H1 (cell line): ENCODE measurements at regions not wholly inside any gene's neighbourhood (a gene's known extent, or its start where the extent isn't known, plus 50 kb on each side); places are given as distances from the start of the nearest gene placed in this dataset.

Experiments
- ASH2L ChIP-seq: fragments of 200-600, 300-600 bp; sonication (generic); IDR thresholded peaks from one replicate; pipeline ENCODE4 v1.7.1; 2017; ENCODE audit warnings: low read length
- CHD1 ChIP-seq: IDR thresholded peaks from 2 replicates; pipeline ENCODE4 v1.6.1; 2012; ENCODE audit warnings: low read depth, low read length, improper control_type of control experiment
- EGR1 ChIP-seq: IDR thresholded peaks from 2 replicates; pipeline ENCODE4 v1.6.1; 2011; ENCODE audit warnings: low read depth, low read length, borderline replicate concordance
- HDAC2 ChIP-seq, 2 experiments: fragments of 300-600 bp in 1 of 2; sonication (generic) in 1 of 2; IDR thresholded peaks; 2 replicates each; pipeline ENCODE4 v1.6.1; 2011 to 2012; ENCODE audit warnings: low read depth in 2 of 2, low read length in 2 of 2, mild to moderate bottlenecking in 2 of 2, moderate library complexity in 2 of 2, borderline replicate concordance in 1 of 2, inconsistent platforms in 1 of 2
- HDAC6 ChIP-seq: IDR thresholded peaks from one replicate; pipeline ENCODE4 v1.7.1; 2012; ENCODE audit warnings: low read depth, mild to moderate bottlenecking, inconsistent platforms, low read length, moderate library complexity
- POLR2AphosphoS5 ChIP-seq: IDR thresholded peaks from 2 replicates; pipeline ENCODE4 v1.6.1; 2011; ENCODE audit warnings: low read depth, low read length
- RFX5 ChIP-seq: IDR thresholded peaks from 2 replicates; pipeline ENCODE4 v1.6.1; 2011; ENCODE audit warnings: low read depth, low read length, improper control_type of control experiment, borderline replicate concordance
- SP2 ChIP-seq: IDR thresholded peaks from 2 replicates; pipeline ENCODE4 v1.6.1; 2012; ENCODE audit warnings: mild to moderate bottlenecking, low read length, inconsistent platforms
- TAF1 ChIP-seq: IDR thresholded peaks from 2 replicates; pipeline ENCODE4 v1.6.1; 2011; ENCODE audit warnings: mild to moderate bottlenecking, low read depth, low read length
- TCF12 ChIP-seq: IDR thresholded peaks from 2 replicates; pipeline ENCODE4 v1.6.1; 2011; ENCODE audit warnings: low read depth, mild to moderate bottlenecking, low read length
- TF ChIP-seq, protein P1 (sequence below), 3 experiments: IDR thresholded peaks; 1 replicate in 2 of 3; 2 replicates in 1 of 3; pipeline versions ENCODE4 v1.5.1 to v1.6.1; 2011; ENCODE audit warnings: low read length in 3 of 3, mild to moderate bottlenecking in 3 of 3, inconsistent platforms in 2 of 3, low read depth in 1 of 3, moderate library complexity in 1 of 3; ENCODE audit not compliant: insufficient read depth in 1 of 3; ENCODE audit errors: control extremely low read depth in 1 of 3
- TF ChIP-seq, protein P2 (sequence below): IDR thresholded peaks from 2 replicates; pipeline ENCODE4 v1.6.1; 2012; ENCODE audit warnings: low read length, inconsistent platforms

DNA sequence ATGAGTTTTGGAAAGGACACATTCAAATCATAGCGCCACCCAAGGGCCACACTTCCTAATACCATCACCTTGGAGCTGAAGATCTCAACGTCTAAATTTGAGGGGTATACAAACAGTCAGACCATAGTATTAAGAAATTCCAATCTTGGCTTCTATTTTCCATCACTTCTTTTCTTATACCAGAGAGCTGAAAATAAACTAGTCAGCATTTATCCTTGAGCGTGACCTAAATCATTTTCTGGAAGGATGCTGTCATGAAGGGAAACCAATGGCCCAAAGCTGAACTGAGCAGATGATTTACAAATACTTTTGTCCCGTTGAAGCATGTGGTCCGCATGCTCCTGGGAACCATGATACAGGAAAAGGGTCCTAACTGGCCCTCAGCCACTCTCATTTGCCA, 921.9 kb downstream of the CCSER2 start:
- TF ChIP-seq EGR1 (no peak), ASH2L (no peak), HDAC6 (no peak), POLR2AphosphoS5 (no peak), CHD1 (no peak), SP2 (no peak), HDAC2 (IDR thresholded peaks at IDR 0.05; ENCODE audit: borderline replicate concordance in 1 of 2, low read depth in 2 of 2, low read length in 2 of 2) (no peak), TCF12 (no peak), TAF1 (no peak), RFX5 (no peak)
- TF ChIP-seq, protein P1, sequence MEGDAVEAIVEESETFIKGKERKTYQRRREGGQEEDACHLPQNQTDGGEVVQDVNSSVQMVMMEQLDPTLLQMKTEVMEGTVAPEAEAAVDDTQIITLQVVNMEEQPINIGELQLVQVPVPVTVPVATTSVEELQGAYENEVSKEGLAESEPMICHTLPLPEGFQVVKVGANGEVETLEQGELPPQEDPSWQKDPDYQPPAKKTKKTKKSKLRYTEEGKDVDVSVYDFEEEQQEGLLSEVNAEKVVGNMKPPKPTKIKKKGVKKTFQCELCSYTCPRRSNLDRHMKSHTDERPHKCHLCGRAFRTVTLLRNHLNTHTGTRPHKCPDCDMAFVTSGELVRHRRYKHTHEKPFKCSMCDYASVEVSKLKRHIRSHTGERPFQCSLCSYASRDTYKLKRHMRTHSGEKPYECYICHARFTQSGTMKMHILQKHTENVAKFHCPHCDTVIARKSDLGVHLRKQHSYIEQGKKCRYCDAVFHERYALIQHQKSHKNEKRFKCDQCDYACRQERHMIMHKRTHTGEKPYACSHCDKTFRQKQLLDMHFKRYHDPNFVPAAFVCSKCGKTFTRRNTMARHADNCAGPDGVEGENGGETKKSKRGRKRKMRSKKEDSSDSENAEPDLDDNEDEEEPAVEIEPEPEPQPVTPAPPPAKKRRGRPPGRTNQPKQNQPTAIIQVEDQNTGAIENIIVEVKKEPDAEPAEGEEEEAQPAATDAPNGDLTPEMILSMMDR (IDR thresholded peaks at IDR 0.05; ENCODE audit: control extremely low read depth in 1 of 3, insufficient read depth in 1 of 3, low read depth in 1 of 3, low read length in 3 of 3) = no peak
- TF ChIP-seq, protein P2, sequence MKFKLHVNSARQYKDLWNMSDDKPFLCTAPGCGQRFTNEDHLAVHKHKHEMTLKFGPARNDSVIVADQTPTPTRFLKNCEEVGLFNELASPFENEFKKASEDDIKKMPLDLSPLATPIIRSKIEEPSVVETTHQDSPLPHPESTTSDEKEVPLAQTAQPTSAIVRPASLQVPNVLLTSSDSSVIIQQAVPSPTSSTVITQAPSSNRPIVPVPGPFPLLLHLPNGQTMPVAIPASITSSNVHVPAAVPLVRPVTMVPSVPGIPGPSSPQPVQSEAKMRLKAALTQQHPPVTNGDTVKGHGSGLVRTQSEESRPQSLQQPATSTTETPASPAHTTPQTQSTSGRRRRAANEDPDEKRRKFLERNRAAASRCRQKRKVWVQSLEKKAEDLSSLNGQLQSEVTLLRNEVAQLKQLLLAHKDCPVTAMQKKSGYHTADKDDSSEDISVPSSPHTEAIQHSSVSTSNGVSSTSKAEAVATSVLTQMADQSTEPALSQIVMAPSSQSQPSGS = no peak
